Stimulated activated CD8-positive, alpha-beta memory T cell treated with anti-CD3 and anti-CD28 coated beads, Interleukin-15, amount 100 ng/mL, for 48 hours (primary cell): ENCODE measurements at regions not wholly inside any gene's neighbourhood (a gene's known extent, or its start where the extent isn't known, plus 50 kb on each side); places are given as distances from the start of the nearest gene placed in this dataset.

ENCODE experiments used
- DNase-seq, 2 donors: peaks; one replicate each; pipeline ENCODE4 v3.0.0-alpha.2; 2020; ENCODE audit warnings: low read depth in 2 of 2

DNA sequence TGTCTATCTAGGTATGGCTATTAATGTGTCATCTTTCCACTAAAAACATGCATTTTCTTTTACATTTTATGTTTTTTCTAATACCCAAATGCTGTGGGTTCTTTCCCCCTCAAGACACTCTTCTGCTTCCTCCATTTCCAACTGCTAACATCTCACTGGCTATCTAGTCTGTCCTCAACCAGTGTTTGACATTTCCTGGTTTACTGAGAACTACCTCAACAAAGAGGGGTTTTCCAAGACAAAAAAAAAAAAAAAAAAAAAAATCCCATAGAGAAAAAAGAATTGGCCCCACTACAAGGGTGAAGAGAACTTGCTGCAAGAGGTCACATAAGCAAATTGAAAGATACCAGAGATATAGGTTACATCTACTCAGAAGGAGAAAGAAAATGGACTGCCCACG lies 359.7 kb downstream of the CRPPA start:
- DNase-seq: no peak

- DNase-seq: no peak
Observed at GRCh38 chr7:16061011-16061410, 360.3 kb downstream of the CRPPA start.

- DNase-seq: no peak
Observed at GRCh38 chr7:16060502-16060901, 360.8 kb downstream of the CRPPA start.

GRCh38 chr7:16055263-16055976 lies 365.9 kb downstream of the CRPPA start:
- DNase-seq: no peak

DNA sequence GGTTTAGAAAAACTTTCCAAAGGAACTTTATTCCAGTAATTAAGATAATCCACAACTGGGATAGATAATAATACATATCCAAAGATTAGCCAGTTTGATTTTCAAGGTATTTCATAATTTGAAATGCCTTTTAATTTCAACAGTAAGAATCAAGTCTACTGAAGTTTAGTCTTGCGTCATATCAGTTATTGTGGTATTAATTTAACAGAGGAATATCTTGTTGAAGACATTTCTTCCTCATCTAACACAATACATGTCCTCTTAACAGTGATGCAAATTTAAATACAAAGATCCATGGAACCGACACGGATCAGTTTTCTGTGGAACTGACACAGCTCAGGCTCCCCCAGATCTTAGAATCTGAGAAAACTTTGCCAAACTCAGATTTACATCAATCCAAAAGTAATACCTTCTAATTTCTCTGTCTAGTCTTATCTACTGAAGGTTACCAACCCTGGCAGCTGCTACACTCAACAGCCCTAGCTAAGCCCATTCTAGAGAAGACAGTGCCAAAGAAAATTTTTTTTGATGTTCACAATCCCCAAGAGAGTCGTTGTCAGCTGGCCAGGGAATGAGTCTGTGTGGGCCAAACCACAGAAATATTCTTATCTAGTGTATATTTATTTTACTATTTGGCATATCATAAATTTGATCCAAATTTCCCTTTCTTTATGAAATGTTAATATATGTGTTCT lies 365.2 kb upstream of the MEOX2 start:
- DNase-seq: no peak

DNA sequence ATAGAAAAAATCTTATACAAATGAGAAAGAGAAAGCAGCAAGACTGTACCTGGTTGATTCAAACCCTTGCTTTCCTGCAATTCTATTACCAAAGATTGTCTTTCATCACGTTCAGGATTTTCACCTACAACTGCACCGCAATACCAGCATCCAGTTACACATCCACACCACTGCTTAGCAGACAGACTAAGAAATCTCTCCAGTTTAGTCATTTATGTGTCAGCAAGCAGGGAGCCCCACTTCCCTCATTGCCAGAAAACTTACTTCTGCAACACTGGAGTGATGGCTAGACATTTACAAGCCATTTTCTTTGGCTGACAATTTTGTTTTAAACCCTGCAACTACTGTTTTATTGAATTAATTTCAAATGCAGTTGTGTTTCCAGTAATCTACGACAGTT lies 359.6 kb upstream of the MEOX2 start:
- no peak for DNase-seq

- no peak for DNase-seq
Observed at GRCh38 chr7:16045296-16045695, 358.8 kb upstream of the MEOX2 start.

GRCh38 chr7:16044645-16045044 lies 358.2 kb upstream of the MEOX2 start:
- DNase-seq: no peak

GRCh38 chr7:16040346-16040745 lies 353.9 kb upstream of the MEOX2 start:
- no peak for DNase-seq

- no peak for DNase-seq
Observed at GRCh38 chr7:16038906-16039305, 352.4 kb upstream of the MEOX2 start.

DNA sequence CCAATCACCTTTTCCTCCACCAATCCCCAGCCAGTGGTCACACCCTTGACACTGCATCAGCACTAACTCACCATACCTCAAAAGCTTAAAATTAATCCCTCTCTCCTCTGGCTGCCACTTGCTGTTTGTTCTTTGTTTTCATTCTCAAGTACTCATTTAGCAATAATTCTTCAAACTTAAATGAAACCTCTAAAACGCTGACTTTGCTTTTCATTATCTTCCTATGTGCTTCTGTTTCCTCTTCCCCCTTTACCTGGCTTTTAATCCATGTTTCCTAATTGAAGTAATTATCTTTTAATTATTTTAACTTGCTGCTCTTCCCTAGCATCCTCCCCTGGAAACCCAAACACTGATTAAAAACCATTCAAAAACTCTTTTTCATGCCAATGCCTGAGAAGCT lies 348.9 kb upstream of the MEOX2 start:
- no peak for DNase-seq

GRCh38 chr7:16034866-16035265 lies 348.4 kb upstream of the MEOX2 start:
- DNase-seq: no peak

GRCh38 chr7:16034353-16034752 lies 347.9 kb upstream of the MEOX2 start:
- no peak for DNase-seq

- no peak for DNase-seq
Observed at GRCh38 chr7:16033233-16033632, 346.8 kb upstream of the MEOX2 start.

DNA sequence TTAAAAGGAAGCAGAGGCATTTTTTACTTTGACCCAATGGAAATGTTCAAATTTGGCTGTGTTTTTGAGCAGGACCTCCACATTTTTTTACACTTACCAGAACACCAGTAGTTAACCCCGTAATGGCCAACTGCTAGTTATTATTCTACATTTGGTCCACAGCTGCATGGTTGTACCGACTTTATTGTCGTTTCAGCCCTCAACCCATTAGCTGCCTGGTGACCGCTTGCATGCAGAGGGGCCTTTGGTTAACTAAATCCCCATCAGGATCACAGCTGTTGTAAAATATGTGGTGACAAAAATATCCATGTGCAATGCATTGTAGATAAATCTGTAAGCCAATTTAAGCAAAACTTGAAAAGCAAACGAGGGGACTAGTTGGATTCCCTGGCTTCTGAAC lies 342.2 kb upstream of the MEOX2 start:
- DNase-seq: no peak

DNA sequence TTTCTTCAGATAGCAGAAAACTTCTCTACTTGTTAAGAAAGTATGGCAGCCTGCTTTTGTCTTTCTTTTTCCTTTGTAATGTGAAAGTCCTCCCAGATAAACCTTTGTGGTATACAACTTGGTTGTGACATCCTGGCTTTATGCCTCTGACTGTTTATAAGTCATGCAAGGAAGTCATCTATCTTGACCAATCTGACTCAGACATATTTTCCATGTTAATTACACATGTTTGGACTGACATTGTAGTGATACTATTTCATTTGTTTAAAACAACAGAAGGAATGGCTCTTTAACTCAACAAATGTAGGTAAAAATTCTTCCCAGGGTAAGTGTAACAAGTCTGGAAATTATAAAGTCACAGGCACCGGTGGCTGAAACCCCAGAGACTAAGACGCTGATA lies 341.6 kb upstream of the MEOX2 start:
- DNase-seq: no peak

- no peak for DNase-seq
Observed at GRCh38 chr7:16027396-16027795, 340.9 kb upstream of the MEOX2 start.

GRCh38 chr7:16026253-16027020 lies 340.0 kb upstream of the MEOX2 start:
- no peak for DNase-seq

- no peak for DNase-seq
Observed at GRCh38 chr7:16025696-16026095, 339.2 kb upstream of the MEOX2 start.

DNA sequence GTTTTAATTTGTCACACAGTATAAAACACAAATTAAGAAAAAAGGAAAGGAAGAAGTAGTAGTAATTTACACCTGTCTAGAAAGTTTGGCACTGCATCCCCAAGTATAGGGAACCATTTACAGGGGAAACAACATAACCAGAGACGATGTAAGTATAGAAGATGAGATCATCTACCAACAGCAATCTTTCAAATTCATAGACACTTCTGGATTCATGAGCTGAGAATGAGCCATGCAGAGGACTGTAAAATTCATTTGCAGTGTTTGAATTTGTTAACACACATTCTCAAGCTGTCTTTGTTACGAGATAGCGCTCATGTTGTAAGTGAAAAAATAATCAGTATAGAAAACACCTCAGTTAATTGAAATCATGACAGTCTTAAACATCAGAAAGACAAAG lies 337.0 kb upstream of the MEOX2 start:
- no peak for DNase-seq

GRCh38 chr7:16023046-16023445 lies 336.6 kb upstream of the MEOX2 start:
- no peak for DNase-seq

DNA sequence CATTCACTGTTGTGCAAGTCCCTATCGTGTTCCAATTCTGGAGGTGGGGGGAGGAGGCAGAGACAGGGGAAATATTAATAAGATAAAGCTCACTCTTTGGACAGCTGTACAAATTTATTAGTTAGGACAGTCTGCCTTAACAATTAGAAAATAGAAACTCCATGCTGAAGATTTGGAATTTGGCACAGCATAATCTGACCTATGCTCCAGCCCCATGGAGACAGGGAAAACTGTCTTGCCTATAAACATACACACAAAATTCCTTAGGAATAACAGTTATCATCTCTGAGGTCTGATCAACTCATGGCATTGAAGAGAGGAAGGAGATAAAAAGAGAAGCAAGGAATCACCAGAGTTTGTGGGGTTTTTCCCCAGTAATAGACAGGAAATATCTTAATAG lies 335.4 kb upstream of the MEOX2 start:
- DNase-seq: no peak

DNA sequence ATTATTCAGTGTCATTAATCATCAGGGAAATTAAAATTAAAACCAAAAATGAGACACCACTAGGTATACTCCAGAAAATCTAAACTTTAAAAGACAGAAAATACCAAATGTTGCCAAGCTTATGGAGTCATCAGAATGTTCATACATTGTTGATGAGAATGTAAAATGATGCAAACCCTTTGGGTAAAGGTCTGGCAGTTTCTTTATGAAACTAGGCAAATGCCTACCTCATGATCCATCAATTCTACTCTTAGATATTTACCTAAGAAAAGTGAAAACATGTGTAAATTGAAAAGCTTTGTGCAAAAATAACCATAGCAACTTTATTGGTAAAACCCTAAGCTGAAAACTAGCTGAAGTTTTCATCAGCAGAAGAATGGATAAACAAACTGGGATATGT lies 329.5 kb upstream of the MEOX2 start:
- DNase-seq: no peak
